Activated CD8-positive, alpha-beta memory T cell treated with anti-CD3 and anti-CD28 coated beads, Interleukin-2, amount 50 U/mL, for 4 hours (primary cell): ENCODE measurements at regions not wholly inside any gene's neighbourhood (a gene's known extent, or its start where the extent isn't known, plus 50 kb on each side); places are given as distances from the start of the nearest gene placed in this dataset.
"Not testable (repeated sequence)": the region's sequence is repeated elsewhere in the genome, so short reads cannot be mapped to it uniquely, and the experiment has no call there.

Source experiments
- DNase-seq: peaks from one replicate; pipeline ENCODE4 v3.0.0-alpha.2; 2020

DNA sequence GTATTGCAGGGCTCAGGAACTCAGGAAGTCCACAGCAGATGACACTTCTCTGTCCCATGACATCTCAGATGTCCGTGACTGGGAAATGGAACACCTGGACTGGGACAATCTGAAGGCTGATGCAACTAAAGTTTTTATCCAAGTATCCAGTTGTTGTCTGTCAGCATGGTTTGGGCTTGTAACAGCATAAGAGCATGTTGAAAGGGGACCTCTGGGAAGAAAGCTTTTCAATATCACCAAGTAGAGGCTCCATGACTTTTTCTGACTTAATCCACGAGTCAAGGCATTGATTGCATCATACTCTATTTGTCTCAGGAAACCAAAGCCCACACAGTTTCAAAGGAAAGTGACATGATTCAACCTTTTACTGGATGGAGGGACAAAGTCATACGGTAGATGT lies 807.7 kb downstream of the MTRR start:
- no peak for DNase-seq

DNA sequence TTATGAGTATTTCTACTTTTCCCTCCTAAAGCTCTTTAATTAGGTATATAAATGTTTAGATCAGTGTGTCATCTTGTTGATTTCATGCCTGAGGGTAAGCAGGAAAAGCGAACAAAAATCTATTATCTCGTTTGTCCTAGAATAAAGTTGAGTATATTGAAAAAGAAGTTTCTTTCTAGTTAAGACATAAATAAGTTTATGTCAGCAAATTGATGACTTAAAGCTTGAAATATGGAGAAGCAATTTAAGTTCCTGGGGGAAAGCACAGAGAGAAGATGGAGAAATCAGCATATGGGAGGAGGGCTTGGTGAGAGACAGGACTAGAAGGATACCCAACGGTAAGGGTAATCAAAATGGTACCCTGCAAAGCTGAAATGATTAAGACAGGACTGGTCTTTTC lies 813.4 kb downstream of the MTRR start:
- DNase-seq: no peak

DNA sequence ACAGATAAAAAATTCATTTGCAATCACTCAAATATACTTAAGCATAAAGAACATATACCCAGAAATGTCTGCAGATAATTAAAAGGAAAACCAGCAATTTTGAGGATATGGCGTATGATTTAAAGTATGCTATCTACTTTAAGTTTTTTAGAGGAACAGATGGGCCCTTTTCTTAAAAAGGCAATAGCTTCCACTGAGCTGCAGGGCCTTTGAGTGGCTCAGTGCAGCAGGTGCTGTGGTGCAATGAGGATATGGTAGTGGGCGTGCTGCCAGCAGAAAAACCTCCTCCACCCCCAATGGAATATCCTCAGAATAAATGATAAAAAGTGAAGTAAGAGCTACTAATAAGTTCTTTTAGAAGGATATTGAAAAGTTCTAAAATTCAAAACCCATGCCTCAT lies 814.5 kb downstream of the MTRR start:
- no peak for DNase-seq

DNA sequence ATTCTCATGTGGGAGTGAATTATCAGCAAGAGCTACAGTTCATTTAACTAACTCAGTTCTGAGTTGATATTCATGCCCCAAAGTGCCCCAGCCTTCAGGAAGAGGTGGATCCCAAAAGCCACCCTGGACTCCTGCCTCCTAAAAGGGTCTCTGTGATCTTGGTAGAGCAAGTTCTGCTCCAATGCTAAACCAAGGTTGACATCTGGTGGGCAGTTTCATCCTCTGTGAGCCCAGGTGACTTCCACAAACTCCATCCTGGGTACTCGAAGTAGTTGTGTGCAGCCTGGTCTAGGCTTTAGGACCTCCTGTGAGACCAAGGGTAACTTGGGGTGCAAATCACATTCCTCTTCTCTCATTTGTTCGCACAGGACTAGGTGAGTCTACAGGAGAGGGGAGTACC lies 816.8 kb downstream of the MTRR start:
- no peak for DNase-seq

DNA sequence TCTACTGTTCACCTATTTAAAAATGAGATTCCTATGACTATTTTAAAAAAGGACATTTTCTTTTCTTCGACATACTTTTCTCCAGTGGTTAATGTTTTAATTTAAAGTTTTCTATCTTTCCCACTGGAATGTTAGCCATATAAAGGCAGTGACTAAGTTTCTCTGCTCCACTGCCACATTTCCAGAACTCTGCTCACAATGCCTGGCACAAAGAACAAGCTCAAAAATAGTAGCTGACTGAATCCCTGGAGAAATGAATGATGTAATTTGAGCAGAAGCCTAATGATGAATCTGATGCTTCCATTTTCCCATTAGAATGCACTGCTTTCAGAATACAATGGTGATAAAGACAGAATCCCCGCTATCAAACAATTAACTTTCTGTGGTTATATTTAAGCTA lies 817.8 kb downstream of the MTRR start:
- no peak for DNase-seq

GRCh38 chr5:8689773-8690172 lies 820.8 kb downstream of the MTRR start:
- no peak for DNase-seq

DNA sequence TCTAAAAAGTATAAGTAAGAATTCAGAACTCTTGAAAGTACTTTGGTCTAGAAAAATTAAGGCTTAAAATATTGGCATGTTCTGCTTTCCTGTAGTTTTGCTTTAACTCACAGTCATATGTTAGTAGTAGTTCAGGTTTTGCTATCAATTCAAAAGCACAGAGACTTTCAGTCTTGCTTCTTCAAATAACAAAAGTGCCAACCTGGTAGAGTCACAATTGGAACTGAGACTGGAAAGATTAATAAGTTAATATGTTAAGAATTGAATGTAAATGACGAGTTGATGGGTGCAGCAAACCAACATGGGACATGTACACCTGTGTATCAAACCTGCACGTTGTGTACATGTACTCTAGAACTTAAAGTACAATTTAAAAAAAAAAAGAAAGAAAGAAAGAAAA lies 822.3 kb downstream of the MTRR start:
- DNase-seq: no peak

DNA sequence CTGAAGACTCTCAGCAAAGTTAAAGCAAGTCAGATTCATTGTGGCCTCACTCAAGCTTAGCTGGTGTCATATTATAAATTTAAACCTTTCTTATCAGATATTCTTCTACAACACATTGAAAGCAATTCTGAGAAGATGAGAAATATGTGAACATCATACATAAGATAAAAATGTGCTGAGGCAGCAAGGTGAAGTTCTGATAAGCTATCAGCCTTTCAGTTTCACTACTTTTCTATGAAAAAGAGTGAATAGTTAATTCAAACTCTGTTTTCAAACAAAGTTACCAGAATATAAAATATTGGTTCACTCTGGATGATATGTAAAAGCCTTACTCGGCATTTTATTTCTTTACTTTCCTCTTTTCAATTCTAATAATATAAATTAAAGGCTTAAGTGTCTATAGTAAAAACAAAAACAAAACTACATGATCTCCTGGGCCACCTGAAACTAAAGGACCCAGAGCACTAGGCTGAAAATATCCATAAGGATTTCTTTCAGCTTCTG lies 824.4 kb downstream of the MTRR start:
- DNase-seq: no peak

GRCh38 chr5:8694545-8694944 lies 825.6 kb downstream of the MTRR start:
- no peak for DNase-seq

- no peak for DNase-seq
Observed at GRCh38 chr5:8695902-8696845, 827.2 kb downstream of the MTRR start.

DNA sequence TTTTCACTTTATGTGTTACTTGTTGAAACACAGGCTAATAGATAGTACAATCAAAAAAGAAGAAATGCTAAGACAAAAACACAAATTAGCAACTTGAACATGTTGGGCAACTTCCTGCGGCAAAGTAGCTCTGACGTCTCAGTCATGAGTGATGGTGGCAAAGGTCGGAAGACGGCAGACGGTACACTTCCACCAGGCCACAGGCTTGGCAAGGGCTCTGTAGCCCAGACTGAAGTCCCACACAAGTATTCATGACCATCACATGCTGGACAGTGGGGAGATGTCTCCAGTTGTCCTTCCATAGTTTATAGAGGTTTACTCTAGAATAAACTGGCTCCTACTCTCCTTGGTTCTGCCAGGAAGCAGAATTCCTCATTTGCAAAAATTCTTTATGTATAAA lies 831.3 kb downstream of the MTRR start:
- no peak for DNase-seq

DNA sequence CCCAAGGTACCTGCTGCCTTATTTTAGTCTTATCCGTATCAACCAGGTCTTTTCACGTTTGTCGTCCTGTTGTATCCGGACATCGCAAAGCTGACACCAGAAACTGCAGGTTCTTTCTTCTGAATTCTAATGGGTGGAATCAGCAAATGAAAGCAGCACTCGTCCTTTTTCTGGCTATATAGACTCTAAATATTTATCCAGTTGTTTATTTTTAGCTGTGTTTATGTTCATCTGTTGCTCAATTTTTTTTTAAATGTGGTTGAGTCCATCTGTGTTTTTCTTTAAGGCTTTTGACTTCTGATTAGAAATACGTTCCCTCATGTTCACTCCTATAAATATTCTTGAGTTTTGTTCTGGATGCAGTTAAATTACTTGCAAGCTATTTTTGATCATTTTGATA lies 831.7 kb downstream of the MTRR start:
- no peak for DNase-seq

DNA sequence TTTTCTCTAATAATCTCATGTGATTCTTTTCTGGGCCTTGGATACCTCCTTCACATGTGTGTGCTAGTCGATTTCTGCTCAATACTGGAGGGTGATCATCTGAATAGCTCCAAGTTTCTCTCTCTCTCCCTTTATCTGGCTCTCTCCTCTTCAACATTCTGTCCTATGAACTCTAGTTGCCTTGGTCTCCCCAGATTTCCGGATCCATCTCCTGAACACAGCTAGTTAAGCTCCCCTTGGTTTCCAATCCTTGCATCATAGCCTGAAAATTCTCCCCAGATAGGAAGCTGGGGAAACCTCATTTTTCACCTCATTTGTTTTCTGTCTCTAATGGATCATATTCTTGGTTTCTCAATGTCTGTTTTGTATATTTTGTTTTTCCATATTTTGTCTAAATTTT lies 832.3 kb downstream of the MTRR start:
- no peak for DNase-seq

GRCh38 chr5:8710426-8710930 lies 835.4 kb downstream of the SEMA5A start:
- no peak for DNase-seq

- no peak for DNase-seq
Observed at GRCh38 chr5:8714198-8714597, 831.7 kb downstream of the SEMA5A start.

DNA sequence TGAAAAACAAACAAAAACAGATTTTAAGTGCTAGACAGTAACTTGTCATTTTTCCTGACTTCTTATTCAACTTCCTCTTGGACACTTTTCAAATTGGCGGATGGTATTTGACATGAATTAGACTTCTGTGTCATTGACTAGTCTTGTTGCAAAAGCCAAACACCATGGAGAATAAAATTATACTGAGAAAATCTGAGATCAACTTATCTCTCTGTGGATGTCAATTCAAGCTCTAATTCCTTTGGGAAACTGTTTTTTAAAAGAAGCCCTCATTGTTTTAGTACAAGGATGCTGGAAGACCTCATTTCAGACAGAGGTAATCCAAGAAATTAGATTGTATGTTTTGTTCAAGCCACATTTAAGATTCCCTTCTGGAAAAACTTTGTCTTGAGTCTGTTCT lies 831.0 kb downstream of the SEMA5A start:
- DNase-seq: no peak

DNA sequence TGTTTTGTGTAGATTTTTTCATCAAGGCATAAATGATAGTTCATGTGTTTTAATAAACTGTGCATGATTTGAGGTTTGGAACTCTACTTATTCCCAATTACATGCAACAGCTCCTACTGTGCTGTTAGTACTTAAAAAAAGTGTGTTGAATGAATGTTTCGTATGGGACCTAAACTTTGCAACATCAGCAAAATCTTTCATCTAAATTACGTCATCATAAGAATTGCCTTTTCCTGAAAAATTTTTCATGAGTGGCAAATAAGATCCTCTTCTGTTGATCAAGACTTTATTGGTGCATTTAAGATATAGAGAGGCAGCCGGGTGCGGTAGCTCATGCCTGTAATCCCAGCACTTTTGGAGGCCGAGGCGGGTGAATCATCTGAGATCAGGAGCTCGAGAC lies 826.1 kb downstream of the SEMA5A start:
- no peak for DNase-seq

DNA sequence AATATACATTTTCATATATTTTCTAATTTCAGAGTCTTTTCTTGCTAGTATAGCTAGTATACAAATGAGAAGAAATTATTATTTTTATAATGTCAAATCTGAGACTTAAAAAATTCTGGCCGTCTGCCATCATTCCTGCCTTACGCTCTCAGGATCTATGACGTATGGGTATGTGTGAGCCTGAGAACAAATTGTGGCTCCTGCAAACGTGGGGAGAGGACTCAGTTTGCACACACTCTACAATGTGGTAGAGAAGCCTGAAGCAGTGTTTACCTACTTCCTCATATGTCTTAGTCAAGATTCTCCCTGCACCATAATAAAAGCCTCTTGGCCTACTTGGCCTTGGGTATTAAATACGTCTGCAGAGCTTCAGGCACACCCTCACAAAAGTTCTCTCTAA lies 825.4 kb downstream of the SEMA5A start:
- DNase-seq: no peak

DNA sequence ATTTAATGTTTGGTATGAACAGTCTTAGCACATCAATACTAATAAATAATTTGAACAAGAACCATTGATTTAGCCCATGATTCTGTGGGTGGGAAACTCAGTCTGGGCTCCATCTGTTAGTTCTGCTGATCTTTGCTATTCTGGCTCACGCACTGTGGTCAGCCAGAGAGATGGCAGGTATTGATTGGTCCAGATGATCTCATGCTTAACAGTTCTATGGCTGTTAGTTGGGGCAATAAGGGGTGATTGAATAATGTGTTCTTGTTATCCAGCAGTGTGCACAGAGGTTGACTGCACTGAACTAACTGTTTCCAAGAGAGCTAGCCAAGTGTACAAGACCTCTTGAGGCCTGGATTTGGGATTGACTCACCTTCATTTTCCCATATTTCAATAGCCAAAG lies 824.3 kb downstream of the SEMA5A start:
- no peak for DNase-seq

- DNase-seq: no peak
Observed at GRCh38 chr5:8726383-8727036, 819.4 kb downstream of the SEMA5A start.

- no peak for DNase-seq
Observed at GRCh38 chr5:8727396-8727795, 818.5 kb downstream of the SEMA5A start.

GRCh38 chr5:8729437-8729836 lies 816.4 kb downstream of the SEMA5A start:
- DNase-seq: no peak

DNA sequence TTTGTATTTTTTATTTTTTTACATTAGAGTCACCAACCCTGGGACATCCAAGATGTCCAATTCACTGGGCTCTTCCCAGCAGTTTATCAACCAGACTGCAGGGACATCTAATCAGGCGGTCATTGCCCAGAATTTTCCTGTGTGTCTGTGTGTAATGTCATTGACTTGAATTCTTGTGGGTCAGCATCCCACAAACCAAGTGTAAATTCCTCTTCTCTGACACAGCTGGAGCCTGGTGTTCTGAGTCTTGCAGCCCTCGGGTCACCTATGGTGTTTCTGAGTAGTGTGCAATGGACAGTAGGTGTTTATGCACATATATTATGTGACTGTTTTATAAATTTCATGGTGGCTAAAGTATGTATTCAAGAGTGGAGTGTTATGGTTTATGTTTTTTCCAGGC lies 815.7 kb downstream of the SEMA5A start:
- DNase-seq: no peak

GRCh38 chr5:8731110-8731509 lies 814.8 kb downstream of the SEMA5A start:
- not testable (repeated sequence) for DNase-seq
